HG03060 (cell line): ENCODE measurements at regions not wholly inside any gene's neighbourhood (a gene's known extent, or its start where the extent isn't known, plus 50 kb on each side); places are given as distances from the start of the nearest gene placed in this dataset.

Experiments used
- ATAC-seq: cut with Tn5 transposase; IDR thresholded peaks from one replicate; pipeline ENCODE4 v1.9.1; 2021; ENCODE audit warnings: low read depth, moderate number of reproducible peaks; ENCODE audit not compliant: unreplicated experiment

- no peak for ATAC-seq
These were observed 555.3 kb upstream of the CELF2 start for GRCh38 chr10:10462151-10462941.

- no peak for ATAC-seq
These were observed 545.9 kb upstream of the CELF2 start for GRCh38 chr10:10471758-10472157.

GRCh38 chr10:10475812-10476211 lies 541.9 kb upstream of the CELF2 start:
- ATAC-seq = no peak

- no peak for ATAC-seq
These were observed 539.8 kb upstream of the CELF2 start for GRCh38 chr10:10477844-10478243.

- ATAC-seq = no peak
These were observed 538.2 kb upstream of the CELF2 start for GRCh38 chr10:10479465-10479864.

GRCh38 chr10:10482613-10483012 lies 535.1 kb upstream of the CELF2 start:
- ATAC-seq = no peak

- ATAC-seq = no peak
These were observed 528.6 kb upstream of the CELF2 start for GRCh38 chr10:10489076-10489475.

- ATAC-seq = no peak
These were observed 527.7 kb upstream of the CELF2 start for GRCh38 chr10:10489805-10490571.

GRCh38 chr10:10490581-10490980 lies 527.1 kb upstream of the CELF2 start:
- ATAC-seq = no peak

GRCh38 chr10:10492420-10492819 lies 525.3 kb upstream of the CELF2 start:
- no peak for ATAC-seq

GRCh38 chr10:10493833-10494232 lies 523.8 kb upstream of the CELF2 start:
- no peak for ATAC-seq

- no peak for ATAC-seq
These were observed 520.4 kb upstream of the CELF2 start for GRCh38 chr10:10497245-10497644.

- ATAC-seq = no peak
These were observed 518.9 kb upstream of the CELF2 start for GRCh38 chr10:10498781-10499180.

- ATAC-seq = no peak
These were observed 517.8 kb upstream of the CELF2 start for GRCh38 chr10:10499839-10500238.

GRCh38 chr10:10500937-10501336 lies 516.7 kb upstream of the CELF2 start:
- ATAC-seq = no peak

- ATAC-seq = no peak
These were observed 513.9 kb upstream of the CELF2 start for GRCh38 chr10:10503772-10504171.

GRCh38 chr10:10508211-10508610 lies 509.5 kb upstream of the CELF2 start:
- ATAC-seq = no peak

- no peak for ATAC-seq
These were observed 507.5 kb upstream of the CELF2 start for GRCh38 chr10:10510179-10510578.

GRCh38 chr10:10513067-10513466 lies 504.6 kb upstream of the CELF2 start:
- ATAC-seq = no peak

GRCh38 chr10:10513898-10514297 lies 503.8 kb upstream of the CELF2 start:
- ATAC-seq = no peak

- no peak for ATAC-seq
These were observed 502.9 kb upstream of the CELF2 start for GRCh38 chr10:10514797-10515196.
